A673 (cell line): ENCODE measurements at regions not wholly inside any gene's neighbourhood (a gene's known extent, or its start where the extent isn't known, plus 50 kb on each side); places are given as distances from the start of the nearest gene placed in this dataset.

Experiments
- CTCF ChIP-seq: fragments of 300-800, 200-600 bp; sonication (generic); conservative IDR thresholded peaks from 2 replicates; pipeline ENCODE4 v1.5.1; 2017; ENCODE audit warnings: low read depth, mild to moderate bottlenecking, antibody characterized with exemption, low read length, moderate library complexity, mixed read lengths
- EZH2 ChIP-seq: fragments of 200-600 bp; sonication (generic); IDR thresholded peaks from 2 replicates; pipeline ENCODE4 v1.6.1; 2017; ENCODE audit warnings: borderline replicate concordance, low read depth, mild to moderate bottlenecking, mixed read lengths, antibody characterized with exemption, low read length; ENCODE audit not compliant: poor library complexity, severe bottlenecking

GRCh38 chr18:47331641-47332040, 80.2 kb upstream of the SKOR2 start:
- TF ChIP-seq CTCF (no peak), EZH2 (no peak)
